Natural killer cell (primary cell): ENCODE measurements at regions not wholly inside any gene's neighbourhood (a gene's known extent, or its start where the extent isn't known, plus 50 kb on each side); places are given as distances from the start of the nearest gene placed in this dataset.

Experiments
- ATAC-seq, 3 donors: fragments of 150-1000 bp in 2 of 3; fragments of 200-7000 bp in 1 of 3; cut with Tn5 transposase; 1 replicate in 1 of 3; 2 replicates in 2 of 3; pipeline ENCODE4 v1.10.0; 2021; ENCODE audit warnings: mild to moderate bottlenecking in 2 of 3, moderate library complexity in 2 of 3
- DNase-seq, 2 donors: peaks; one replicate each; pipeline versions ENCODE4 v3.0.0 to v3.0.0-alpha.2; 2013 to 2021; ENCODE audit warnings: mixed read lengths in 1 of 2
- H3K27ac ChIP-seq: one replicate; pipeline ENCODE4 v1.5.1; 2013; ENCODE audit warnings: mild to moderate bottlenecking, low read length
- H3K27me3 ChIP-seq: one replicate; pipeline ENCODE4 v1.6.1; 2013; ENCODE audit warnings: low read length; ENCODE audit not compliant: control insufficient read depth, insufficient read depth
- H3K36me3 ChIP-seq: one replicate; pipeline ENCODE4 v1.6.1; 2013; ENCODE audit warnings: low read length; ENCODE audit not compliant: control insufficient read depth, insufficient read depth
- H3K4me1 ChIP-seq: one replicate; pipeline ENCODE4 v1.6.1; 2013; ENCODE audit warnings: low read length; ENCODE audit not compliant: control insufficient read depth, insufficient read depth
- H3K4me3 ChIP-seq: one replicate; pipeline ENCODE4 v1.5.1; 2013; ENCODE audit warnings: low read length
- H3K9me3 ChIP-seq: one replicate; pipeline ENCODE4 v1.6.1; 2013; ENCODE audit warnings: low read length; ENCODE audit not compliant: control insufficient read depth, insufficient read depth
- H3K27ac Mint-ChIP-seq, 2 donors: one replicate each; pipeline ENCODE4 v1.8.0; 2022; ENCODE audit warnings: mild to moderate bottlenecking in 2 of 2, mixed read lengths in 2 of 2, moderate library complexity in 1 of 2
- H3K27me3 Mint-ChIP-seq, 2 donors: one replicate each; pipeline ENCODE4 v1.8.0; 2022; ENCODE audit warnings: low read depth in 2 of 2, mixed read lengths in 2 of 2
- H3K36me3 Mint-ChIP-seq: one replicate; pipeline ENCODE4 v1.8.0; 2022; ENCODE audit warnings: mixed read lengths
- H3K4me1 Mint-ChIP-seq, 2 donors: one replicate each; pipeline ENCODE4 v1.8.0; 2022; ENCODE audit warnings: mixed read lengths in 2 of 2
- H3K4me3 Mint-ChIP-seq: one replicate; pipeline ENCODE4 v1.8.0; 2022; ENCODE audit warnings: mild to moderate bottlenecking, moderate library complexity, mixed read lengths
- H3K9me3 Mint-ChIP-seq, 2 donors: one replicate each; pipeline ENCODE4 v1.8.0; 2022; ENCODE audit warnings: mixed read lengths in 2 of 2
- WGBS: methylation state at CpG from one replicate; pipeline ENCODE4 v1.1.7; 2013; ENCODE audit warnings: missing lambda C conversion rate; ENCODE audit not compliant: insufficient coverage; 5-methylcytosine and 5-hydroxymethylcytosine counted together
- intact Hi-C: fragments of 100-400 bp; cut with micrococcal nuclease; formaldehyde crosslinking; loops from one replicate; pipeline ENCODE4 v1.14.2; 2022
- TF ChIP-seq, protein P1 (sequence below): fragments of 200-600 bp; IDR thresholded peaks from one replicate; pipeline ENCODE4 v1.8.0; 2022; ENCODE audit warnings: antibody characterized with exemption

DNA sequence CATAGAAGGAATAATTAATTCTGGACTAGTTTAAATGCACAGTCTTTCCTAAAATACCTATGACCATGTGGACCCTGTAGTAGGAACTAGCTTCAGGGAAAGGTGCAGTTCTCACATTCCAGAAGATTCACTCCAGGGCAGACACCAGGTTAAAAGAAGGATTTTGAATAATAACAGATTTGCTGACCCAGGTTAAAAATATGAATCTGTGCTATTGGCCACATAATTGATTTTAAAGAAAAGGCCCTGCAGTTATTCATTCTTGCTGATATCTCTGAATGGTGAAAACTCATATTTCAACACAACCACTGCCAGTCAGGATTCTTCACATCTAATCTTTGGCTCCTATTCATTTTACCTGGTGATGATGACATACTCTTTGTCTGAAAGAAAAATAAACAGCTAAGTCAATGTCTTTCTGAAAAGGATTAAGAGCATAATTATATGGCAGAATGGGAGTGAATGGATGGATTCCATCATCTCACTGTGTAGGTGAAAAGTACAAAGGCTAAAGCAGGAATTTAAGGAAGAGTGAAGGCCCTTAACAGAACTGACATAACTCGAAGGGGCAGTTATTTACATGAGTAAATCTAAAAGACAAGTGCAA is 432.8 kb downstream of the PDGFC start:
- no peaks in the 10 kb centered on the region for H3K36me3 Mint-ChIP-seq
- H3K27ac Mint-ChIP-seq = no peak overlapping the region
- H3K27me3 ChIP-seq = no peaks in the 10 kb centered on the region
- TF ChIP-seq, protein P1, sequence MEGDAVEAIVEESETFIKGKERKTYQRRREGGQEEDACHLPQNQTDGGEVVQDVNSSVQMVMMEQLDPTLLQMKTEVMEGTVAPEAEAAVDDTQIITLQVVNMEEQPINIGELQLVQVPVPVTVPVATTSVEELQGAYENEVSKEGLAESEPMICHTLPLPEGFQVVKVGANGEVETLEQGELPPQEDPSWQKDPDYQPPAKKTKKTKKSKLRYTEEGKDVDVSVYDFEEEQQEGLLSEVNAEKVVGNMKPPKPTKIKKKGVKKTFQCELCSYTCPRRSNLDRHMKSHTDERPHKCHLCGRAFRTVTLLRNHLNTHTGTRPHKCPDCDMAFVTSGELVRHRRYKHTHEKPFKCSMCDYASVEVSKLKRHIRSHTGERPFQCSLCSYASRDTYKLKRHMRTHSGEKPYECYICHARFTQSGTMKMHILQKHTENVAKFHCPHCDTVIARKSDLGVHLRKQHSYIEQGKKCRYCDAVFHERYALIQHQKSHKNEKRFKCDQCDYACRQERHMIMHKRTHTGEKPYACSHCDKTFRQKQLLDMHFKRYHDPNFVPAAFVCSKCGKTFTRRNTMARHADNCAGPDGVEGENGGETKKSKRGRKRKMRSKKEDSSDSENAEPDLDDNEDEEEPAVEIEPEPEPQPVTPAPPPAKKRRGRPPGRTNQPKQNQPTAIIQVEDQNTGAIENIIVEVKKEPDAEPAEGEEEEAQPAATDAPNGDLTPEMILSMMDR = no peak
- H3K9me3 Mint-ChIP-seq = peaks cover 18 to 31% of the 10 kb centered on the region in 2 donors
- intact Hi-C loops = no loop called here
- no peaks in the 10 kb centered on the region for H3K4me1 ChIP-seq
- DNase-seq (no peak), ATAC-seq (no peak)
- H3K4me3 Mint-ChIP-seq = no peak overlapping the region
- H3K4me3 ChIP-seq = no peak overlapping the region
- whole genome bisulfite sequencing = 60% methylated on average over 1 of the region's 1 CpG
- no peaks in the 10 kb centered on the region for H3K4me1 Mint-ChIP-seq
- H3K9me3 ChIP-seq = no peaks in the 10 kb centered on the region
- H3K36me3 ChIP-seq = no peaks in the 10 kb centered on the region
- no peaks in the 10 kb centered on the region for H3K27me3 Mint-ChIP-seq
- no peak overlapping the region for H3K27ac ChIP-seq

DNA sequence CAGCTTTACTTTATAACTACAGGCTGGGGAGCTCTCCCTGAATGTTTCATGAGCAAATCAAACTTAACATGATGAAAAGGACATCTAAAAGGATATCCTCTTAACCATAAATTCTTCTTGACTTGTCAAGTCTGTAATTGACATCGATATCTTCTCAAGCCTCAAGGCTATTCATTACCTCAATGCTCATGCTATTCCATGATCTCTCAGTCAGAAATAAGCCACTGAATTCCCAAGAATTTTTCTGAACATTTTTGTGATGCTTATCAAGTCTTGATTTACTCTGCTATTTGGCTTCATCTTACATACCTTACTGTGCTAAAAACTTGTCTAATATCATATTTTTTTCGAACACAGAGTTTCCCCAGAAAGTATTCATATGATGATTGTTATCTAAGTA is 433.4 kb downstream of the PDGFC start:
- no peak overlapping the region for H3K27ac ChIP-seq
- ATAC-seq = no peak
- WGBS = 81% methylated on average over 1 of the region's 2 CpGs
- TF ChIP-seq, protein P1 = no peak
- H3K4me1 ChIP-seq = no peaks in the 10 kb centered on the region
- Mint-ChIP-seq H3K27ac (no peak overlapping the region), H3K9me3 (peaks cover 16 to 28% of the 10 kb centered on the region in 2 donors), H3K27me3 (no peaks in the 10 kb centered on the region), H3K4me3 (no peak overlapping the region), H3K4me1 (no peaks in the 10 kb centered on the region), H3K36me3 (no peaks in the 10 kb centered on the region)
- no peaks in the 10 kb centered on the region for H3K27me3 ChIP-seq
- no peak overlapping the region for H3K4me3 ChIP-seq
- intact Hi-C loops = no loop called here
- no peaks in the 10 kb centered on the region for H3K9me3 ChIP-seq
- no peak for DNase-seq
- no peaks in the 10 kb centered on the region for H3K36me3 ChIP-seq

DNA sequence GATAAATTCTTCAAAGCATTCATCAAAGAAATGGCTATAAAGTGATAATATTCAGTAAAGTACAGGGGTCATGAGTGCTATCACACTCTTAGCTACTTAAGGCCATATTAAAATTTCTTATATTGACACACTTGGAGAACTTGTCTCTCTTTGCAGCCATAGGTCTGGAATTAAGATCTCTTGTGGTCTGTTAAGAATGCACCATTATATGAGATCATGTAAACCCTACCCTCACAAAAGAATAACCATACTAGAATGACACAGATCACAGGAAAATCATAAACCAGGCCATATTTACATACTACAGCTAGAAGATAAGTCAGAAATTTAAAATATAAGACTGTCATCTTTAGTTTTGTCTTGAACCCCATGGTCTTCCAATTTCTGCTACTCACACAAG is 434.3 kb downstream of the PDGFC start:
- H3K36me3 ChIP-seq = no peaks in the 10 kb centered on the region
- no peaks in the 10 kb centered on the region for H3K27me3 Mint-ChIP-seq
- no peaks in the 10 kb centered on the region for H3K4me1 Mint-ChIP-seq
- ATAC-seq (no peak), DNase-seq (no peak)
- no peak overlapping the region for H3K27ac Mint-ChIP-seq
- no peak overlapping the region for H3K4me3 Mint-ChIP-seq
- H3K9me3 Mint-ChIP-seq = peaks cover 19 to 32% of the 10 kb centered on the region in 2 donors
- H3K9me3 ChIP-seq = no peaks in the 10 kb centered on the region
- no peaks in the 10 kb centered on the region for H3K4me1 ChIP-seq
- TF ChIP-seq, protein P1 = no peak
- H3K27ac ChIP-seq = no peak overlapping the region
- no peaks in the 10 kb centered on the region for H3K36me3 Mint-ChIP-seq
- no peaks in the 10 kb centered on the region for H3K27me3 ChIP-seq
- intact Hi-C loops = no loop called here
- no peak overlapping the region for H3K4me3 ChIP-seq

DNA sequence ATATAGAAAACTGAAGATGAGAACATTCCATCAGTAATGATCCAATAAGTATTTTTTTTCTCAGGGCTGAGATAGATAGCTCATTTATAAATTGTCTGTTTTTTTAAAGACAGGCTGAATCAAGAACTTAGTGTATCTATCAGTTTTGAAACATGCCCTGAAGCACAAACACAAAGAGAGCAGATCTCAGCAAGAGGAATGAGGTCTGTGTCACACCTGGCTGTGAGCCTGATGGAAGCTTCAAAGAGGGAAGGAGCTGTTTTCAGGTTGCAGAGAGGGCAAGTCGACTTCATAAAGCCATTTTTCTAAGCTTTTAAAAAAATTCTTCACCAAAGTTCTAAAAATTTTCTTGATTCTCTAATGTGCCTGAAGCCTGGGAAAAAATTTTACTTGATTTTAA is 434.9 kb downstream of the PDGFC start:
- Mint-ChIP-seq H3K9me3 (peaks cover 20 to 32% of the 10 kb centered on the region in 2 donors), H3K27ac (no peak overlapping the region), H3K36me3 (no peaks in the 10 kb centered on the region), H3K4me1 (no peaks in the 10 kb centered on the region), H3K27me3 (no peaks in the 10 kb centered on the region), H3K4me3 (no peak overlapping the region)
- Histone ChIP-seq H3K4me3 (no peak overlapping the region), H3K27ac (no peak overlapping the region), H3K27me3 (no peaks in the 10 kb centered on the region), H3K36me3 (no peaks in the 10 kb centered on the region), H3K9me3 (no peaks in the 10 kb centered on the region), H3K4me1 (no peaks in the 10 kb centered on the region)
- WGBS = 80% methylated on average over 1 of the region's 1 CpG
- TF ChIP-seq, protein P1 = no peak
- ATAC-seq = no peak
- intact Hi-C loops = no loop called here
- no peak for DNase-seq
